Tibial nerve (tissue), 3 donors: ENCODE measurements at regions not wholly inside any gene's neighbourhood (a gene's known extent, or its start where the extent isn't known, plus 50 kb on each side); places are given as distances from the start of the nearest gene placed in this dataset.

ENCODE experiments used
- CTCF ChIP-seq, 5 experiments: fragments of 200-600 bp in 3 of 5; fragments of 450-650 bp in 2 of 5; sonication (generic) in 3 of 5; IDR thresholded peaks; one replicate each; pipeline ENCODE4 v1.5.1; 2016 to 2019; ENCODE audit warnings: antibody characterized with exemption in 5 of 5, mild to moderate bottlenecking in 3 of 5, moderate library complexity in 2 of 5
- POLR2A ChIP-seq, 2 donors: fragments of 450-650 bp; IDR thresholded peaks; one replicate each; pipeline ENCODE4 v1.6.1; 2017; ENCODE audit warnings: antibody characterized with exemption in 2 of 2, mild to moderate bottlenecking in 2 of 2, moderate library complexity in 2 of 2

GRCh38 chr18:44411976-44412375 lies 268.7 kb upstream of the SETBP1 start:
- TF ChIP-seq CTCF (IDR thresholded peaks at IDR 0.05) = no peak
- TF ChIP-seq POLR2A (IDR thresholded peaks at IDR 0.05) = no peak
